ENCODE measurements at regions not wholly inside any gene's neighbourhood (a gene's known extent, or its start where the extent isn't known, plus 50 kb on each side); places are given as distances from the start of the nearest gene placed in this dataset.

DNA sequence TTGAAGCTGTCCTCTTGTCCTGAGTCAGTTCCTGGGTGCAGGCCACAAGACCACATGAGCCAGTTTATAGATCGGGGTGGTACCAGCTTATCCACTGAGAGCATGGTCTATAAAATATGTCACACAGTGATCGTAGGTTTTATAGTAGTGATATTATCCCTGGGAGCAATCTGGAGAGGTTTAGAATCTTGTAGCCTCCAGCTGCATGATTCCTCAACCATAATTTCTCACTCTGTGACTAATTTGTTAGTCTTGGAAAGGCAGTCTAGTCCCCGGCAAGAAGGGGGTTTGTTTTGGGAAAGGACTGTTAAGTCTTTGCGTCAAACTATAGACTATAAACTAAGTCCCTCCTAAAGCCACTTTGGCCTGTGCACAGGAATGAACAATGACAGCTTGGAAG is 693.0 kb upstream of the CADM2 start:
- TF ChIP-seq, protein P1, sequence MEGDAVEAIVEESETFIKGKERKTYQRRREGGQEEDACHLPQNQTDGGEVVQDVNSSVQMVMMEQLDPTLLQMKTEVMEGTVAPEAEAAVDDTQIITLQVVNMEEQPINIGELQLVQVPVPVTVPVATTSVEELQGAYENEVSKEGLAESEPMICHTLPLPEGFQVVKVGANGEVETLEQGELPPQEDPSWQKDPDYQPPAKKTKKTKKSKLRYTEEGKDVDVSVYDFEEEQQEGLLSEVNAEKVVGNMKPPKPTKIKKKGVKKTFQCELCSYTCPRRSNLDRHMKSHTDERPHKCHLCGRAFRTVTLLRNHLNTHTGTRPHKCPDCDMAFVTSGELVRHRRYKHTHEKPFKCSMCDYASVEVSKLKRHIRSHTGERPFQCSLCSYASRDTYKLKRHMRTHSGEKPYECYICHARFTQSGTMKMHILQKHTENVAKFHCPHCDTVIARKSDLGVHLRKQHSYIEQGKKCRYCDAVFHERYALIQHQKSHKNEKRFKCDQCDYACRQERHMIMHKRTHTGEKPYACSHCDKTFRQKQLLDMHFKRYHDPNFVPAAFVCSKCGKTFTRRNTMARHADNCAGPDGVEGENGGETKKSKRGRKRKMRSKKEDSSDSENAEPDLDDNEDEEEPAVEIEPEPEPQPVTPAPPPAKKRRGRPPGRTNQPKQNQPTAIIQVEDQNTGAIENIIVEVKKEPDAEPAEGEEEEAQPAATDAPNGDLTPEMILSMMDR (IDR thresholded peaks at IDR 0.05; ENCODE audit: low read length) = no peak
- no peak for TF ChIP-seq EZH2 (IDR thresholded peaks at IDR 0.05; ENCODE audit: borderline replicate concordance, low read length)

Measured in OCI-LY1 (cell line).